GM12878 (cell line): ENCODE measurements at regions not wholly inside any gene's neighbourhood (a gene's known extent, or its start where the extent isn't known, plus 50 kb on each side); places are given as distances from the start of the nearest gene placed in this dataset.

Experiments
- ATAC-seq: fragments of 200-7000 bp; cut with Tn5 transposase; 3 replicates; pipeline ENCODE4 v1.9.1; 2020; ENCODE audit warnings: mild to moderate bottlenecking, moderate library complexity
- BruUV-seq: library from RNA; stranded (reverse); fragments of 400-500 nt; replicated peaks from 2 replicates; lab custom pipeline; 2021; lab: Mats Ljungman, UMichigan
- CTCF ChIA-PET: fragments of 300-600 bp; sonication (Branson Sonifier 250); formaldehyde crosslinking; extraction: SDS; loops from one replicate; lab custom pipeline; 2021; ENCODE audit warnings: inconsistent platforms; lab: Yijun Ruan, JAX
- POLR2A ChIA-PET: fragments of 350-600 bp; formaldehyde crosslinking; extraction: SDS; loops from one replicate; lab custom pipeline; 2021; ENCODE audit warnings: inconsistent platforms; lab: Charles Lee
- RAD21 ChIA-PET: fragments of 300-600 bp; sonication (Branson Sonifier 250); formaldehyde crosslinking; loops from one replicate; lab custom pipeline; 2023; ENCODE audit warnings: antibody characterized with exemption; ENCODE audit not compliant: unreplicated experiment; lab: Charles Lee
- SMC1A ChIA-PET: fragments of 300-600 bp; sonication (Branson Sonifier 250); formaldehyde crosslinking; loops from one replicate; lab custom pipeline; 2023; ENCODE audit not compliant: unreplicated experiment, uncharacterized antibody; lab: Charles Lee
- DNase-seq: peaks from one replicate; pipeline ENCODE4 v3.0.0-alpha.2; 2011; ENCODE audit warnings: low read depth, low spot score
- FAIRE-seq: peaks from 3 replicates; lab custom pipeline; 2011; peaks lifted over from hg19 to GRCh38; lab: Jason Lieb, UNC
- H2AFZ ChIP-seq: 2 replicates; pipeline ENCODE4 v1.6.0; 2011; ENCODE audit warnings: low read depth, low read length, control low read depth; ENCODE audit not compliant: control insufficient read depth
- H3K27ac ChIP-seq: 2 replicates; pipeline ENCODE4 v1.5.1; 2011; ENCODE audit warnings: control low read depth; ENCODE audit not compliant: control insufficient read depth, insufficient read depth
- H3K27me3 ChIP-seq, 2 experiments: replicated peaks in 1 of 2; 2 replicates each; pipeline versions ENCODE4 v1.6.0 to v1.6.1; 2011; ENCODE audit warnings: low read length in 1 of 2; ENCODE audit not compliant: control insufficient read depth in 2 of 2, insufficient read depth in 2 of 2
- H3K36me3 ChIP-seq, 2 experiments: 2 replicates each; pipeline ENCODE4 v1.5.1; 2011; ENCODE audit warnings: low read length in 1 of 2; ENCODE audit not compliant: control insufficient read depth in 2 of 2, insufficient read depth in 2 of 2
- H3K4me1 ChIP-seq: 2 replicates; pipeline ENCODE4 v1.6.1; 2011; ENCODE audit warnings: mild to moderate bottlenecking, low read length, moderate library complexity, mixed read lengths; ENCODE audit not compliant: control insufficient read depth, insufficient read depth
- H3K4me2 ChIP-seq: 2 replicates; pipeline ENCODE4 v1.6.0; 2011; ENCODE audit warnings: control low read depth; ENCODE audit not compliant: control insufficient read depth, insufficient read depth
- H3K4me3 ChIP-seq: fragments of 200-600 bp; sonication (generic); 2 replicates; pipeline ENCODE4 v1.5.1; 2016
- H3K79me2 ChIP-seq: 2 replicates; pipeline ENCODE4 v1.6.0; 2011; ENCODE audit warnings: low read length; ENCODE audit not compliant: control insufficient read depth, insufficient read depth
- H3K9ac ChIP-seq: 2 replicates; pipeline ENCODE4 v1.8.0; 2011; ENCODE audit warnings: low read length, control low read depth, mixed read lengths; ENCODE audit not compliant: control insufficient read depth, insufficient read depth
- H3K9me3 ChIP-seq: replicated peaks from 3 replicates; pipeline ENCODE4 v1.5.1; 2011; ENCODE audit warnings: mild to moderate bottlenecking, low read length; ENCODE audit not compliant: control insufficient read depth, insufficient read depth
- H4K20me1 ChIP-seq: 2 replicates; pipeline ENCODE4 v1.6.0; 2011; ENCODE audit not compliant: control insufficient read depth, insufficient read depth
- CBFB ChIP-seq: IDR thresholded peaks from 2 replicates; pipeline ENCODE4 v1.6.1; 2016; ENCODE audit warnings: antibody characterized with exemption, low read depth
- CEBPZ ChIP-seq: fragments of 150-350 bp; IDR thresholded peaks from 2 replicates; pipeline ENCODE4 v1.6.1; 2016; ENCODE audit warnings: low read depth, low read length
- SREBF2 ChIP-seq: IDR thresholded peaks from 2 replicates; pipeline ENCODE4 v1.6.1; 2012; ENCODE audit warnings: mild to moderate bottlenecking, low read length
- TCF7 ChIP-seq: IDR thresholded peaks from 2 replicates; pipeline ENCODE4 v1.6.1; 2014; ENCODE audit warnings: antibody characterized with exemption, borderline replicate concordance
- WGBS: methylation state at CpG from one replicate; pipeline ENCODE4 v1.1.6; 2016; ENCODE audit warnings: low lambda C conversion rate; ENCODE audit not compliant: insufficient replicate concordance, insufficient coverage; ENCODE audit errors: missing lambda C conversion rate; 5-methylcytosine and 5-hydroxymethylcytosine counted together
- in situ Hi-C: fragments of 300-500 bp; cut with MboI; formaldehyde crosslinking; loops from 9 replicates; pipeline ENCODE4 v1.14.3; 2018; ENCODE audit warnings: mixed read lengths
- intact Hi-C: fragments of 100-400 bp; cut with micrococcal nuclease; formaldehyde crosslinking; loops from one replicate; pipeline ENCODE4 v1.14.2; 2022; ENCODE audit not compliant: unreplicated experiment

- Histone ChIP-seq H3K9me3 (no peaks in the 10 kb centered on the region), H3K27me3 (no peaks in the 10 kb centered on the region; a peak in 2 of 4 replicates), H3K79me2 (no peaks in the 10 kb centered on the region), H3K36me3 (no peaks in the 10 kb centered on the region), H2AFZ (no peak overlapping the region), H3K4me3 (no peak overlapping the region), H3K27ac (no peak overlapping the region), H3K9ac (no peak overlapping the region), H3K4me2 (no peak overlapping the region), H3K4me1 (no peaks in the 10 kb centered on the region), H4K20me1 (no peaks in the 10 kb centered on the region)
- no peak for DNase-seq
- ATAC-seq: no peak
- 24% methylated on average over 17 of the region's 19 CpGs for WGBS
- no peak for TF ChIP-seq TCF7
- TF ChIP-seq CEBPZ: no peak
- TF ChIP-seq CBFB: no peak
- TF ChIP-seq SREBF2: no peak
- FAIRE-seq: no peak
- BruUV-seq: no TSS peak
- RAD21 ChIA-PET: no interaction called here
- intact Hi-C loops (no loop called here), in situ Hi-C loops (no loop called here)
- POLR2A ChIA-PET: no interaction called here
- SMC1A ChIA-PET: no interaction called here
- CTCF ChIA-PET: no interaction called here
Observed at GRCh38 chr3:127349501-127350171, 61.8 kb upstream of the PRR20G start.
